ENCODE measurements at regions not wholly inside any gene's neighbourhood (a gene's known extent, or its start where the extent isn't known, plus 50 kb on each side); places are given as distances from the start of the nearest gene placed in this dataset.
A peak's percentile ranks its signal among the peaks of the same experiment; 100 is the strongest.

DNA sequence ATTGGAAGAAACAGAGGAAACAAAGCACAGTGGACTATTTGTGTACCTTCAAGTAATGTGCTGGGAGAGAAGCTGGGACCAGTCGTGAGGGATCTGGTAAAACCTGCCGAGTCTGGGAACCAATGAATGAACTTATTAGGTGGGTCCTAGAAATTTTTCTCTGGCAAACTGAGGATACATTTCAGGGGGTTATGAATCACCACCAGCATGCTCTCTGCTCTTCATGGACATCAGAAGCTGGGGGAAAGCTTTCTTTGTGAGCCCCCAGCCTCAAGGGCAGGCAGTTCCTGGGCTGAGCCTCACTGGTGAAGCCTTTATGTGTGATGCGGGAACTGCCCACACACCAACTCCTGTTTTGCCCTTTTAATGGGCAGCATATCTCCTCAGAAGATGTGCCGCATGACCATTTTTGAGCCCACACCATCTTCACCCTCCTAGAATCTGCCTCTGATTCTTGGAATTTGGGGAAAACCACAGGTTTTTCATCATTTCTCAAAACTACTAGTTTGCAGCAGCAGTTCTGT is 95.4 kb upstream of the ENPP6 start:
- no peaks in the 10 kb centered on the region for H4K20me1 ChIP-seq
- no peak for TF ChIP-seq Cebpa-rat (IDR thresholded peaks at IDR 0.05)
- H3K4me2 ChIP-seq = peak overlapping the region in 8 of 11 experiments; percentile 11 to 79 (median 68); a peak in 11 of 22 replicates
- H3K27me3 ChIP-seq = no peaks in the 10 kb centered on the region
- peaks cover 23 to 58% (median 41%) of the 10 kb centered on the region in 10 experiments for H3K4me1 ChIP-seq
- H3K4me3 ChIP-seq = no peak overlapping the region
- no peaks in the 10 kb centered on the region for H3K36me3 ChIP-seq
- no peak overlapping the region for H3K9ac ChIP-seq
- H3K9me3 ChIP-seq (replicated peaks in 1 of 11) = no peaks in the 10 kb centered on the region
- H3K27ac ChIP-seq = peak overlapping the region in 6 of 11 experiments; percentile 1 to 65 (median 20); a peak in 5 of 22 replicates

- Histone ChIP-seq H3K9me3 (replicated peaks in 1 of 11) (no peaks in the 10 kb centered on the region), H3K4me1 (peaks cover 23 to 54% (median 41%) of the 10 kb centered on the region in 10 experiments), H3K4me2 (peak overlapping the region in 1 of 11 experiments; percentile 39; a peak in 2 of 22 replicates), H3K36me3 (no peaks in the 10 kb centered on the region), H3K27ac (no peak overlapping the region), H3K4me3 (no peak overlapping the region), H3K27me3 (no peaks in the 10 kb centered on the region), H4K20me1 (no peaks in the 10 kb centered on the region), H3K9ac (no peak overlapping the region)
- no peak for TF ChIP-seq Cebpa-rat (IDR thresholded peaks at IDR 0.05)
These were observed 94.5 kb upstream of the ENPP6 start for GRCh38 chr4:184312126-184312525.

DNA sequence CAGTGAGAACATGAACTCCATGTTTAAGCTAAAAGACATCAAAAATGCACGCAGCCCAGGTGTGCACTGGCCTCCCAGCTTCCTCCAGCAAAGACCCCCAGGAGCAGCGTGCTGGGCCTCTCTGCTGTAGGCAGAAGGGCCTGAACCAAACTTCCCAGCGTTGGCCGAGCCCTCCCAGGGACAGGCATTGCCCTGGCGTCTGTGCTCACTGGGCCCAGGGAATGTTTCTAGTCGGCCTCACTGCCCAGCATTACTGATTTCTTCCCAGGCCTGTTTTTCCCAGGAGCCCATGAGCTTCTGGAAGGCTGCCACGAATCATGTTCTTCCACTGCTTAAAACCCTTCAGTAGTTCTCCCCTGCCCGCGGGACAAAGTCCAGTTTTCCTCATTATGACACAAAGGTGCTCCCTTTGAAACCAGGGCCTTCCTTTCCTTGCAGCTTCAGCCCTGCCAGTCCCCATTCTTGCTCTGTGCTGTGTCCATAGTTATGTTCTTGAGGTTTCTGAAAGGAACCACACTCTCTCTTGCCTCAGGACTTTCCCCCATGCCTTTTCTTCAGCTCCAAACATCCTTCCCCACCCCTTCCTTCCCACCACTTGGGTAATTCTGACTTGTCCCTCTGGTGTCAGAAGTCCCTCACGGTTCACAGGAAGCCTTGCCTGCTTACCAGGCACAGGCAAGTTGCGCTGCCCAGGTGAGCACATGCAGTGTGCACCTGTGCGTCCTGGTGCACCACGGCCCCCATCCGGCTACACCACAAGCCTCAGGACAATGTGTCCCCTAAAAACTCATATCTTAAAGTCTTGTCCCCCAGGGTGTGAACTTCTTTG is 93.4 kb upstream of the ENPP6 start:
- Histone ChIP-seq H3K9me3 (replicated peaks in 1 of 11) (no peaks in the 10 kb centered on the region), H3K4me2 (peak overlapping the region in 8 of 11 experiments; percentile 12 to 53 (median 37); a peak in 14 of 22 replicates), H4K20me1 (no peaks in the 10 kb centered on the region), H3K27ac (no peak overlapping the region), H3K27me3 (no peaks in the 10 kb centered on the region), H3K9ac (no peak overlapping the region), H3K4me3 (no peak overlapping the region), H3K36me3 (no peaks in the 10 kb centered on the region), H3K4me1 (peaks cover 23 to 54% (median 41%) of the 10 kb centered on the region in 10 experiments)
- no peak for TF ChIP-seq Cebpa-rat (IDR thresholded peaks at IDR 0.05)

GRCh38 chr4:184310171-184310567 is 92.5 kb upstream of the ENPP6 start:
- no peak overlapping the region for H3K9ac ChIP-seq
- H3K4me1 ChIP-seq = peaks cover 23 to 46% (median 38%) of the 10 kb centered on the region in 10 experiments
- H3K4me2 ChIP-seq = peak overlapping the region in 10 of 11 experiments; percentile 3 to 51 (median 14); a peak in 13 of 22 replicates
- no peak overlapping the region for H3K4me3 ChIP-seq
- H3K36me3 ChIP-seq = no peaks in the 10 kb centered on the region
- no peak for TF ChIP-seq Cebpa-rat (IDR thresholded peaks at IDR 0.05)
- no peaks in the 10 kb centered on the region for H4K20me1 ChIP-seq
- 0 out of 22 replicates have a peak overlapping the region, but pooled peaks of 1 of the 11 experiments have one; percentile 18 for H3K27ac ChIP-seq
- H3K9me3 ChIP-seq (replicated peaks in 1 of 11) = peaks cover 0 to 3% (median 2%) of the 10 kb centered on the region in 11 experiments; a peak in 9 of 22 replicates
- H3K27me3 ChIP-seq = no peaks in the 10 kb centered on the region

- Histone ChIP-seq H4K20me1 (no peaks in the 10 kb centered on the region), H3K9ac (no peak overlapping the region), H3K27me3 (no peaks in the 10 kb centered on the region), H3K4me1 (peaks cover 22 to 40% (median 33%) of the 10 kb centered on the region in 10 experiments), H3K4me3 (no peak overlapping the region), H3K36me3 (no peaks in the 10 kb centered on the region), H3K27ac (no peak overlapping the region), H3K4me2 (peak overlapping the region in 9 of 11 experiments; percentile 3 to 39 (median 14); a peak in 12 of 22 replicates), H3K9me3 (replicated peaks in 1 of 11) (peaks cover 5 to 10% (median 9%) of the 10 kb centered on the region in 11 experiments; a peak in 17 of 22 replicates)
- no peak for TF ChIP-seq Cebpa-rat (IDR thresholded peaks at IDR 0.05)
These were observed 91.8 kb upstream of the ENPP6 start for GRCh38 chr4:184309241-184310170.

DNA sequence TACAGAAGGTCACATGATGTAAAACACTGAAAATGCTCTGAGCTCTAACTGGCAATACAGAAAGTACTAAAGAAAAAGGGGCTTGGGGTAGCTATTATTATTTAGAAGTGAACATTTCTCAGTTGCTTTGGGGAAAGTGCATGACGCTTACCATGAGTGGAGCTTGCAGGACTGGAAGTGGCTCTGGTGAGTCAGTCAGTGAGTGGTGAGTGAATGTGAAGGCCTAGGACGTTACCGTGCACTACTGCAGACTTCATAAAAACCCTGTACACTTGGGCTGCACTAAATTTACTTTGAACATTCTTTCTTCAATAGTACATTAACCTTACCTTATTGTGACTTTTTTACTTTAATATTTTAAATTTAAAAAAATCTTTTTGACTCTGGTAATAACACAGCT is 89.3 kb upstream of the ENPP6 start:
- no peak for TF ChIP-seq Cebpa-rat (IDR thresholded peaks at IDR 0.05)
- H3K9ac ChIP-seq = no peak overlapping the region
- no peaks in the 10 kb centered on the region for H4K20me1 ChIP-seq
- no peak overlapping the region for H3K4me2 ChIP-seq
- H3K4me1 ChIP-seq = peaks cover 11 to 22% (median 18%) of the 10 kb centered on the region in 10 experiments; a peak in 18 of 20 replicates
- peaks cover 7 to 23% (median 16%) of the 10 kb centered on the region in 11 experiments; a peak in 17 of 22 replicates for H3K9me3 ChIP-seq (replicated peaks in 1 of 11)
- H3K27ac ChIP-seq = no peak overlapping the region
- no peaks in the 10 kb centered on the region for H3K36me3 ChIP-seq
- no peaks in the 10 kb centered on the region for H3K27me3 ChIP-seq
- no peak overlapping the region for H3K4me3 ChIP-seq

- H4K20me1 ChIP-seq = no peaks in the 10 kb centered on the region
- no peak overlapping the region for H3K4me2 ChIP-seq
- TF ChIP-seq Cebpa-rat (IDR thresholded peaks at IDR 0.05) = no peak
- no peak overlapping the region for H3K27ac ChIP-seq
- no peak overlapping the region for H3K4me3 ChIP-seq
- no peaks in the 10 kb centered on the region for H3K27me3 ChIP-seq
- H3K4me1 ChIP-seq = peaks cover 11 to 18% (median 16%) of the 10 kb centered on the region in 10 experiments; a peak in 18 of 20 replicates
- no peaks in the 10 kb centered on the region for H3K36me3 ChIP-seq
- no peak overlapping the region for H3K9ac ChIP-seq
- H3K9me3 ChIP-seq (replicated peaks in 1 of 11) = peaks cover 7 to 23% (median 16%) of the 10 kb centered on the region in 11 experiments; a peak in 17 of 22 replicates
These were observed 88.8 kb upstream of the ENPP6 start for GRCh38 chr4:184306470-184306869.

DNA sequence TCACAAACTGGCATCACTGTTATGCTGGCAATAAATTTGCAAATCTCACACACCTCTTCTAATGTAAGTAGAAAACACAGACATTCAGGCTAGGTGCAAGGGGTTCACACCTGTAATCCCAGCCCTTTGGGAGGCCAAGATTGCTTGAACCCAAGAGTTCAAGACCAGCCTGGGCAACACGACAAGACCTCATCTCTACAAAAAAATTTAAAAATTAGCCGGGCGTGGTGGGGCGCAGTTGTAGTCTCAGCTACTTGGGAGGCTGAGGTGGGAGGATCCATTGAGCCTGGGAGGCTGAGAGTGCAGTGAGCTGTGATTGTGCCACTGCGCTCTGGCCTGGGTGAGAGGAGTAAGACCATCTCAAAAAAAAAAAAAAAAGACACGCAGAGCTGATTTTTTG is 83.1 kb upstream of the ENPP6 start:
- Histone ChIP-seq H3K36me3 (no peaks in the 10 kb centered on the region), H3K27ac (no peak overlapping the region), H3K9ac (no peak overlapping the region), H4K20me1 (no peaks in the 10 kb centered on the region), H3K4me1 (no peaks in the 10 kb centered on the region), H3K4me2 (no peak overlapping the region), H3K27me3 (no peaks in the 10 kb centered on the region), H3K4me3 (no peak overlapping the region), H3K9me3 (replicated peaks in 1 of 11) (peaks cover 15 to 25% (median 21%) of the 10 kb centered on the region in 11 experiments; a peak in 18 of 22 replicates)
- TF ChIP-seq Cebpa-rat (IDR thresholded peaks at IDR 0.05) = no peak

Measured in BLaER1 treated with 17β-estradiol and CSF1 and Interleukin-3, amounts not matched to agents 10 nM and 100 nM (cell line).